Duodenal mucosa (tissue), 2 donors: ENCODE measurements at regions not wholly inside any gene's neighbourhood (a gene's known extent, or its start where the extent isn't known, plus 50 kb on each side); places are given as distances from the start of the nearest gene placed in this dataset.

Experiments used
- H3K27ac ChIP-seq: one replicate; pipeline ENCODE4 v1.7.0; 2013; ENCODE audit warnings: low read depth, low read length
- H3K27me3 ChIP-seq, 2 donors: one replicate each; pipeline ENCODE4 v1.7.0; 2013; ENCODE audit warnings: low read length in 2 of 2, control low read depth in 1 of 2; ENCODE audit not compliant: insufficient read depth in 2 of 2, control insufficient read depth in 1 of 2
- H3K36me3 ChIP-seq, 2 donors: one replicate each; pipeline ENCODE4 v1.7.0; 2013; ENCODE audit warnings: low read length in 2 of 2, control low read depth in 1 of 2; ENCODE audit not compliant: insufficient read depth in 2 of 2, control insufficient read depth in 1 of 2
- H3K4me1 ChIP-seq, 2 donors: one replicate each; pipeline ENCODE4 v1.7.0; 2013; ENCODE audit warnings: low read length in 2 of 2, control low read depth in 1 of 2; ENCODE audit not compliant: insufficient read depth in 2 of 2, control insufficient read depth in 1 of 2
- H3K4me3 ChIP-seq, 2 donors: one replicate each; pipeline ENCODE4 v1.7.0; 2013; ENCODE audit warnings: low read length in 2 of 2, low read depth in 1 of 2
- H3K9ac ChIP-seq, 2 donors: one replicate each; pipeline ENCODE4 v1.7.0; 2013; ENCODE audit warnings: low read length in 2 of 2, low read depth in 1 of 2
- H3K9me3 ChIP-seq, 2 donors: one replicate each; pipeline ENCODE4 v1.7.0; 2013; ENCODE audit warnings: low read length in 2 of 2, control low read depth in 1 of 2; ENCODE audit not compliant: control insufficient read depth in 1 of 2

DNA sequence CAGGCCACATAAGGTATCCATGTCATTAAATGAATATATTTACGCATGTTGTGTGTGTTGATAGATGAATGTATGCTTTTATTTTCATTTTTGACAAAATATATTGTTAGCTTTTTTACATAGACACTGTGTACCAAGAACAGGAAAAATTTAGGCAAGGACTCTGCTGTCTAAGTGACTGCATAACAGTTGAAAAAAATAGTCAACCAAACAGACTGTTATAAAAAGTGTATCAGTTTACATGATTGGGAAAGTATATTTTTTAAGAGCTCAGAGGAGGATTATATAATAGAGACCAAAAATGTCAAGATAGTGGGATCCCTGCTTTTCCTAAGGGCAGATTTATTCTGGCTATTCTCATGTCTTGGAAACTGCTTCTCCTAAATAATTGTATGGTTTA lies 858.0 kb downstream of the SLITRK1 start:
- H3K9ac ChIP-seq: no peak overlapping the region
- no peak overlapping the region for H3K27ac ChIP-seq
- H3K9me3 ChIP-seq: peaks cover 4 to 9% of the 10 kb centered on the region in 2 donors
- H3K36me3 ChIP-seq: no peaks in the 10 kb centered on the region
- no peaks in the 10 kb centered on the region for H3K4me1 ChIP-seq
- no peaks in the 10 kb centered on the region for H3K27me3 ChIP-seq
- H3K4me3 ChIP-seq: no peak overlapping the region

GRCh38 chr13:83019986-83020385 lies 862.3 kb downstream of the SLITRK1 start:
- Histone ChIP-seq H3K27ac (no peak overlapping the region), H3K4me3 (no peak overlapping the region), H3K27me3 (no peaks in the 10 kb centered on the region), H3K36me3 (no peaks in the 10 kb centered on the region), H3K9ac (no peak overlapping the region), H3K4me1 (no peaks in the 10 kb centered on the region), H3K9me3 (peaks cover 4 to 19% of the 10 kb centered on the region in 2 donors)

DNA sequence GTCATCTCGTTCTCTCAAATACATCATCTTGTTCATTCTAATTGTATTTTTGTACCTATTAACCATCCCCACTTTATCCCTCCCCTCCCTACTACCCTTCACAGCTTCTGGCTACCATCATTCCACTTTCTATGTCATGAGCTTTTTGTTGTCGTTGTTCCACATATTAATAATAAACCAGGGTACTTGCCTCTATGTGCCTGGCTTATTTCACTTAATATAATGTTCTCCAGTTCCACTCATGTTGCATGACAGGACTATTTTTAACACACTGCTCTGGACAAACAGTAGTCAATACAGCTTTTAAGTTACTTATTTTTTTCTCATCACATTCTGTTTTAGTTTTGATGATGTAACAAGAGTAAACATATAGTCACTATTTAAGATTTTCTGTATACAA lies 872.3 kb downstream of the SLITRK1 start:
- Histone ChIP-seq H3K9ac (no peak overlapping the region), H3K27ac (no peak overlapping the region), H3K4me3 (no peak overlapping the region)

GRCh38 chr13:83008212-83008929 lies 873.9 kb downstream of the SLITRK1 start:
- no peaks in the 10 kb centered on the region for H3K36me3 ChIP-seq
- H3K27me3 ChIP-seq: no peaks in the 10 kb centered on the region
- no peak overlapping the region for H3K4me3 ChIP-seq
- H3K9me3 ChIP-seq: peaks cover 0 to 8% of the 10 kb centered on the region in 2 donors
- H3K4me1 ChIP-seq: no peaks in the 10 kb centered on the region
- no peak overlapping the region for H3K27ac ChIP-seq
- H3K9ac ChIP-seq: no peak overlapping the region

More for the DNA sequence above, 872.3 kb downstream of the SLITRK1 start:
- Histone ChIP-seq H3K36me3 (no peaks in the 10 kb centered on the region), H3K27me3 (no peaks in the 10 kb centered on the region), H3K4me1 (no peaks in the 10 kb centered on the region), H3K9me3 (peaks cover 0 to 8% of the 10 kb centered on the region in 2 donors)

DNA sequence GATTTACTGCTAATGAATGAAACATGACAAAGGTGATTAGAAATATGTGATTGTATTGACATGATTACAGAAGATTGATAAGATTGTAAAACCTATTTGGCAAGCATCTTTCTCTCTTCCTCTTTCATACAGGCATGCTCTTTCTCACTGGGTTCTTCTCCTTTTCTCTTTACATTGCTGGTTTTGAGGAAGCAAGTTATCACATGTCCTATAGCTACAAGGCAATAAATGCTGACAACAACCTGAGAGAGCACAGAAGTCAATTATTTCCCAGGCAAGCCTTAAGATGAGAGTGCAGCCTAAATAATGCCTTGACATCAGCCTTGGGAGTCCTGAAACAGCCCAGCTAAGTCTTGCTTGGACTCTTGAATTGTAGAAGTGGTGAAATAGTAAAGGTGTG lies 875.0 kb downstream of the SLITRK1 start:
- Histone ChIP-seq H3K27me3 (no peaks in the 10 kb centered on the region), H3K4me1 (no peaks in the 10 kb centered on the region), H3K36me3 (no peaks in the 10 kb centered on the region), H3K9me3 (peaks cover 0 to 12% of the 10 kb centered on the region in 2 donors), H3K27ac (no peak overlapping the region), H3K4me3 (no peak overlapping the region), H3K9ac (no peak overlapping the region)

DNA sequence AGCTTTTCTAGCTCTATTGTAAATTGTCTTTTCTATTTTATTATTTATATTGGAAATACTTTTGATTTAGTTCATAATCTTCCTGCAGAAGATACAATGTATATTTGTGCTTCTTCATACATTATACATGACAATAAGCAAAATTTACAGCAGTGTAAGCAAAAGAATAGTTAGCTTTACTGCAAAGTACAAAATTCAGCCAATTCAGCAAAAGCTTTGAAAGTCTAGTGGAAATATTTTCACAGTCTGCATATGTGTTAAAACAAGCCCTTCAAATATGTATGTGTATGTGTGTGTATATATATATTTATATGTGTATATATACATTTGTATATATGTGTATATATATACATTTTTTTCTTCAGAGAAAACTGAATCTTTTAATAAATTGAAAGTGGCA lies 879.1 kb downstream of the SLITRK1 start:
- Histone ChIP-seq H3K27ac (no peak overlapping the region), H3K9me3 (peaks cover 4 to 7% of the 10 kb centered on the region in 2 donors)

GRCh38 chr13:82993417-82993816 lies 888.9 kb downstream of the SLITRK1 start:
- H3K9me3 ChIP-seq: peaks cover 0 to 2% of the 10 kb centered on the region in 2 donors
- no peaks in the 10 kb centered on the region for H3K36me3 ChIP-seq
- no peak overlapping the region for H3K4me3 ChIP-seq
- no peaks in the 10 kb centered on the region for H3K27me3 ChIP-seq
- H3K4me1 ChIP-seq: no peaks in the 10 kb centered on the region
- no peak overlapping the region for H3K27ac ChIP-seq
- no peak overlapping the region for H3K9ac ChIP-seq

More for the DNA sequence above, 879.1 kb downstream of the SLITRK1 start:
- H3K4me3 ChIP-seq: no peak overlapping the region
- H3K9ac ChIP-seq: no peak overlapping the region
- H3K36me3 ChIP-seq: no peaks in the 10 kb centered on the region
- no peaks in the 10 kb centered on the region for H3K27me3 ChIP-seq
- H3K4me1 ChIP-seq: no peaks in the 10 kb centered on the region

DNA sequence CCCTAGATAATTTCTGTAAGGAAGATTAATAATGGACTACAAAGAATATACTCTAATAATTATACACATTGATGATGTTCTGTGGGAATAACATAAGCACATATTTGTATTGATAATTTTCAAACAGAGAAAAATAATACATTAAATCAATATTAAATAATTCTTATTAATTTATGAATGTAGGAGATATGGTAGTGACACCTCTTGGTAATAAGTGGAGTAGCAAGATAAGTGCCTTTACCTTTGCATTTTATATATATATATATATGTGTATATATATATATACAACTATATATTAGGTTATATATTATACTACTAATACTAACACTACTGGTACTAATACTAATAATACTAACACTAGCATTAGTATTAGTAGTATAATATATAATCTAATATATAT lies 905.8 kb downstream of the SLITRK1 start:
- Histone ChIP-seq H3K27me3 (no peaks in the 10 kb centered on the region), H3K4me1 (no peaks in the 10 kb centered on the region), H3K36me3 (no peaks in the 10 kb centered on the region), H3K4me3 (no peak overlapping the region), H3K27ac (no peak overlapping the region), H3K9ac (no peak overlapping the region), H3K9me3 (peaks cover 4 to 10% of the 10 kb centered on the region in 2 donors)

DNA sequence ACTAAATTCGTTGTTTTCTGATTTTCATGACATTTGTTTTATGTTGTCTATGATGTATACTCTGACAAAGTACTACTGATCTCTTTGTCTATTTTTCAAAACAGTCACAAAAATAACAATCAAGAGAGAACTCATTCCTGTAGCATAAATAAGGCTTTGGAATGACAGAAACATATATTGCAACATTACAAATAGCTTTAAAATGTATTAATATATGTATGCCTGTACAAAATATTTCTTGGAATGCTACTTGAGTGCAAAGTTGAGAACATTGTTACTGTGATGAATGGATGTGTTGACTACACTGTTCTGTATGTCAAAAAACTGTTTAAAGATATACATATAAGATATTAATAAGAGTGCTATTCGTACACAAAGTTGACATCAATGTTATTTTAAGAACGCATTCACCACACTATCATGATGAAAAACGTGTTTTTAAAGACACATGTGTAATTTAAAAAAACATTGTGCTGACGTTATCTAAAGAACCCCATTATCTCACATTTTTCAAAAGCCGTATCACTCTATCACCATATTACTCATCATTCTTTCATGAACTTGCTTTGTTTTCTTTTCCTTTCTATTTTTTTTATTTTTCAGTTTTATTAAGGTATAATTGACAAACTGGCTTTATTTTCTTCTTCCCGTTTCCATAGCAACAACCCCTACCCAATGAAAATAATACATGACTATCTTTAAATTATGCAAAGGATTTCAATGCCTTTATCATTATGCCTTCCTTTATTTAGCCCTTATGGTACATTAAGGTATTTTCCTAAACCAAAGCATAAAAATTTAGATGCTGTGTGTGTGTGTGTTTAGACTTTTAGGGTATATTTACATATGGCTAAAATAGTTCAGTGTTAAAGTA lies 918.8 kb downstream of the SLITRK1 start:
- Histone ChIP-seq H3K27me3 (no peaks in the 10 kb centered on the region), H3K9me3 (peaks cover 0 to 3% of the 10 kb centered on the region in 2 donors), H3K27ac (no peak overlapping the region), H3K9ac (no peak overlapping the region), H3K36me3 (no peaks in the 10 kb centered on the region), H3K4me1 (no peaks in the 10 kb centered on the region), H3K4me3 (no peak overlapping the region)

DNA sequence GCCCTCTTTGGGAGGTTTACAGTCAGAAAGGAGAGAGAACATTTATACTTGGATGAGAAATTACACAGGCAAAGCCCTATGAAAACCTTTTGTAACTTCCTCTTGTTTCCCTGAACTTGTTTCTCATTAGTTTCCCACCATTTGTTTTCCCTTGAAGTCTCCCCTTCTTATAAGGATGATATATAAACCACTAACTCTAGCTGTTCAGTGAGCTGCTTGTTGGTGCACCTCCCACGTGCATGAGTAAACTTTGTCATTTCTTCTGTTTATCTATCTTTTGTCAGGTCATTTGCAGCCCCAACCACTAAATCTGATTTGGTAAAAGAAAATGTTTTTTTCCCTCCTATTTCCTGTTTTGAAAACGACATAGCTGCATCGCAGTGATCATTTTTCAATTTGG lies 919.9 kb downstream of the SLITRK1 start:
- no peak overlapping the region for H3K27ac ChIP-seq

More for the DNA sequence above, 919.9 kb downstream of the SLITRK1 start:
- H3K9me3 ChIP-seq: peaks cover 0 to 3% of the 10 kb centered on the region in 2 donors
- H3K36me3 ChIP-seq: no peaks in the 10 kb centered on the region
- no peaks in the 10 kb centered on the region for H3K4me1 ChIP-seq
- H3K4me3 ChIP-seq: no peak overlapping the region
- H3K9ac ChIP-seq: no peak overlapping the region
- H3K27me3 ChIP-seq: no peaks in the 10 kb centered on the region
